ENCODE measurements at regions not wholly inside any gene's neighbourhood (a gene's known extent, or its start where the extent isn't known, plus 50 kb on each side); places are given as distances from the start of the nearest gene placed in this dataset.

DNA sequence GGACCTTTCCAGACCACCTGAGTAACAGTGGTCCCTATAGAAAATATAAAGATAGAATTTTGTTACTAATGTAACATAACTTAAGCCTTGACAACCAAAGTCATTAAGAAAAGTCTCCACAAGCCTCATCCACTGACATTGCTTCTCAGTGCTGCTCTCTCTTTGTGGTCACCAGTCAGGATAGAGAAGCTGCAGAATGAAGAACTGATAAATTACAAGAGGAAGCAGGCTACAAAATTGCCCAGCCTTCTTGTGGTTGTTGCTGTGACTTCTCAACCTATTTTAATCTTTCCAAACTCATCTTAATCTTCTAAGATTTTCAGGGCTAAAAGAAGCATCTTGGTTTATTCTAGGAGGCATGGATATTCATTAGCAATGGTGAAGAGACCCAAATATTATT lies 343.8 kb downstream of the MZT1 start:
- intact Hi-C loops (cut with DNase I; ENCODE audit: low total_unique reads) = no loop called here
- TF ChIP-seq, protein P1, sequence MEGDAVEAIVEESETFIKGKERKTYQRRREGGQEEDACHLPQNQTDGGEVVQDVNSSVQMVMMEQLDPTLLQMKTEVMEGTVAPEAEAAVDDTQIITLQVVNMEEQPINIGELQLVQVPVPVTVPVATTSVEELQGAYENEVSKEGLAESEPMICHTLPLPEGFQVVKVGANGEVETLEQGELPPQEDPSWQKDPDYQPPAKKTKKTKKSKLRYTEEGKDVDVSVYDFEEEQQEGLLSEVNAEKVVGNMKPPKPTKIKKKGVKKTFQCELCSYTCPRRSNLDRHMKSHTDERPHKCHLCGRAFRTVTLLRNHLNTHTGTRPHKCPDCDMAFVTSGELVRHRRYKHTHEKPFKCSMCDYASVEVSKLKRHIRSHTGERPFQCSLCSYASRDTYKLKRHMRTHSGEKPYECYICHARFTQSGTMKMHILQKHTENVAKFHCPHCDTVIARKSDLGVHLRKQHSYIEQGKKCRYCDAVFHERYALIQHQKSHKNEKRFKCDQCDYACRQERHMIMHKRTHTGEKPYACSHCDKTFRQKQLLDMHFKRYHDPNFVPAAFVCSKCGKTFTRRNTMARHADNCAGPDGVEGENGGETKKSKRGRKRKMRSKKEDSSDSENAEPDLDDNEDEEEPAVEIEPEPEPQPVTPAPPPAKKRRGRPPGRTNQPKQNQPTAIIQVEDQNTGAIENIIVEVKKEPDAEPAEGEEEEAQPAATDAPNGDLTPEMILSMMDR (IDR thresholded peaks at IDR 0.05) = no peak
- TF ChIP-seq POLR2A (IDR thresholded peaks at IDR 0.05) = no peak
- no peak for TF ChIP-seq POLR2AphosphoS5 (IDR thresholded peaks at IDR 0.05)

DNA sequence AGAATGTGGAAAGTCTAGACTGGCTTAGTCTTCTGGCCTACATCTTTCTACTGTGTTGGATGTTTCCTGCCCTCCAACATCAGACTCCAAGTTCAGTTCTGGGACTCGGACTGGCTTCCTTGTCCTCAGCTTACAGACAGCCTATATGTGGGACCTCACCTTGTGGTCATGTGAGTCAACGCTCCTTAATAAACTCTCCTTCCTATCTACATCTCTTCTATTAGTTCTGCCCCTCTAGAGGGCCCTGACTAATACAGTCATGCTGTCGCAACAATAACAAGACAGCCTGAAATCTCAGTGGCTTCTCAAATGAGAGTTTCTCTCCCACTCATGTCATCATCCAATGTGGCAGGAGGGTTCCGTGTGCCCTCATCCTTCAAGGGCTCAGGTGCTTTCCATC lies 347.8 kb downstream of the MZT1 start:
- no peak for TF ChIP-seq POLR2AphosphoS5 (IDR thresholded peaks at IDR 0.05)
- no peak for TF ChIP-seq POLR2A (IDR thresholded peaks at IDR 0.05)
- TF ChIP-seq, protein P1 (IDR thresholded peaks at IDR 0.05) = no peak
- Histone ChIP-seq H3K27ac (no peak overlapping the region), H3K9me3 (no peaks in the 10 kb centered on the region), H3K36me3 (no peaks in the 10 kb centered on the region), H3K27me3 (no peaks in the 10 kb centered on the region), H3K4me1 (no peaks in the 10 kb centered on the region), H3K4me3 (no peak overlapping the region)
- intact Hi-C loops (cut with DNase I; ENCODE audit: low total_unique reads) = no loop called here
- no peak for DNase-seq (ENCODE audit: low spot score in 2 of 2)

More for the DNA sequence above, 343.8 kb downstream of the MZT1 start:
- Histone ChIP-seq H3K36me3 (no peaks in the 10 kb centered on the region), H3K27me3 (no peaks in the 10 kb centered on the region), H3K4me1 (no peaks in the 10 kb centered on the region), H3K9me3 (no peaks in the 10 kb centered on the region), H3K4me3 (no peak overlapping the region), H3K27ac (no peak overlapping the region)
- no peak for DNase-seq (ENCODE audit: low spot score in 2 of 2)

DNA sequence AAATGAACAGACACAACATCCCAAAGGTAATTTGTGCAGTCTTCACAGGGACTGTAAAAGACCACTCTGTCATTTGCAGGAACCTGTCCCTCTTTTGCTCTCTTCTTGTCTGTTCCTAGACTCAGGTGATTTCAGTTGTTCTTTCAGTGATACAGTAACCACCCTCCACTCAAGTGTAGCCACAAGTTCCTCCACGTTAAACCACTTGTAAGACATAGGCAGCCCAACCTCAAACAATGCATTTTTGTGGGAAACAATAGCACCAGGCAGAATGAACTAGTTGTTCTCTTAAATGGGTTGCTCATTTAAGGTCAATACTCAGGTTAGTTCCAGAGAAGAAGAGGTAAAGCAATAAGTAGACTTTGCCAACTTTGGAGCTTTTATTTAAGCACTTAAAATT lies 359.4 kb downstream of the MZT1 start:
- no peaks in the 10 kb centered on the region for H3K9me3 ChIP-seq
- TF ChIP-seq, protein P1 (IDR thresholded peaks at IDR 0.05) = no peak
- no peak for TF ChIP-seq POLR2A (IDR thresholded peaks at IDR 0.05)
- TF ChIP-seq POLR2AphosphoS5 (IDR thresholded peaks at IDR 0.05) = no peak
- intact Hi-C loops (cut with DNase I; ENCODE audit: low total_unique reads) = no loop called here
- no peak for DNase-seq (ENCODE audit: low spot score in 2 of 2)
- no peaks in the 10 kb centered on the region for H3K27me3 ChIP-seq
- H3K27ac ChIP-seq = no peak overlapping the region
- no peak overlapping the region for H3K4me3 ChIP-seq
- H3K36me3 ChIP-seq = no peaks in the 10 kb centered on the region
- H3K4me1 ChIP-seq = no peaks in the 10 kb centered on the region

DNA sequence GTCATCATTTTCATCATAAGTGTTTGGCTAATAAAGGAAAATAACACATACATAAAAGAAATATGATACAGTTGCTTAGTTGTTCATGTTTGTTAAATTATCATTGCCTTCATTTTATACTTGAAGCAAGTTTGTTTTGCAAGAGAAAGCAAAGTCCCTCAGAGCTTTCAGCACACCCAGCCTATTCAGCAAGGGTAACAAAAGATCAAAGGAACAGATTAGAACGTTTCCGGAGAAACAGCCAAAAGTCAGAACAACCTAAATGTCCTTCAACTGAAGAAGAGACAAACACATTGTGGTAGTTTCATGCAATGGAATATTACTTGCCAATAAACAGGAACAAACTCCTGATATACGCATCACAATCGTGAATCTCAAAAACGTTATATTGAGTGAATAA lies 380.7 kb downstream of the MZT1 start:
- no peak for DNase-seq (ENCODE audit: low spot score in 2 of 2)

DNA sequence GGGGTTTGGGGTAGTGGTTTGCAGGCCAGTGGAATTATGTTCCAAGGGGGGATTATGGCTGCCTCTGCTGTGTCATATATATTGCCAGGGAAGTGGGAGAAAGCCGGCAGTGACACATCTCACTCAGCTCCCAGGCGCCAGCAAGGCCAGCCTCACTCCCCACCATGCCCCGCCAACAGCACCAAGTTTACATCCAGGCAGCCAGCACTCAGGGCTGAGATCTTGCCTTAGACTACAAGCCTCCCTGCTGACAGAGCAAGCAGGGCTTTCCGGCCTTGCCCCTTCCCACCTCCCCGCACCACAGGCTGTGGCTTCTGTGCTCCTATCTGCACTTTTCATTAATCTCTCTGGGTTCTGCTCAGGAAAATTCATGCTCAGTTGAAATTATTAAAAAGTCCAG lies 385.1 kb downstream of the MZT1 start:
- Histone ChIP-seq H3K27me3 (no peaks in the 10 kb centered on the region), H3K36me3 (no peaks in the 10 kb centered on the region), H3K4me1 (no peaks in the 10 kb centered on the region), H3K4me3 (no peak overlapping the region), H3K9me3 (no peaks in the 10 kb centered on the region), H3K27ac (no peak overlapping the region)
- no peak for DNase-seq (ENCODE audit: low spot score in 2 of 2)
- intact Hi-C loops (cut with DNase I; ENCODE audit: low total_unique reads) = no loop called here
- TF ChIP-seq POLR2AphosphoS5 (IDR thresholded peaks at IDR 0.05) (no peak), POLR2A (IDR thresholded peaks at IDR 0.05) (no peak)
- TF ChIP-seq, protein P1 (IDR thresholded peaks at IDR 0.05) = no peak

More for the DNA sequence above, 380.7 kb downstream of the MZT1 start:
- no peaks in the 10 kb centered on the region for H3K36me3 ChIP-seq
- TF ChIP-seq POLR2A (IDR thresholded peaks at IDR 0.05) = no peak
- intact Hi-C loops (cut with DNase I; ENCODE audit: low total_unique reads) = no loop called here
- H3K4me1 ChIP-seq = no peaks in the 10 kb centered on the region
- no peak overlapping the region for H3K4me3 ChIP-seq
- no peak overlapping the region for H3K27ac ChIP-seq
- no peaks in the 10 kb centered on the region for H3K27me3 ChIP-seq
- H3K9me3 ChIP-seq = no peaks in the 10 kb centered on the region

DNA sequence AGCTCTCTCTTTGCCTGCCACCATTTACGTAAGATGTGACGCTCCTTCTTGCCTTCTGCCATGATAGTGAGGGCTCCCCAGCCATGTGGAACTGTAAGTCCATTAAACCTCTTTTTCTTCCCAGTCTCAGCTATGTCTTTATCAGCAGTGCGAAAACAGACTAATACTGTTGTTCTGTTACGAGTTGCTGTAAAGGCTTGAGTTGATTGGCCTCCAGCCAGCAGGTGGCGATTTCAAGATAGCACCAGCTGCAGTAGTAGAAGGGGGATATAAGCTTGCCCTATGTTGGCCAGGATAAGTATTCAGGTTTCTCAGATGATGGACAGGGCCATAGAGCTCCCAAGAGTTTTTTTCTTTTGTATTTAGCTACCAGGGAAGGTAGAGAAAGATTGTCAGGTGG lies 385.5 kb downstream of the MZT1 start:
- no peak overlapping the region for H3K27ac ChIP-seq
- no peaks in the 10 kb centered on the region for H3K9me3 ChIP-seq
- intact Hi-C loops (cut with DNase I; ENCODE audit: low total_unique reads) = no loop called here
- no peaks in the 10 kb centered on the region for H3K36me3 ChIP-seq
- no peak for DNase-seq (ENCODE audit: low spot score in 2 of 2)
- TF ChIP-seq POLR2A (IDR thresholded peaks at IDR 0.05) (no peak), POLR2AphosphoS5 (IDR thresholded peaks at IDR 0.05) (no peak)
- TF ChIP-seq, protein P1 (IDR thresholded peaks at IDR 0.05) = no peak
- H3K4me3 ChIP-seq = no peak overlapping the region
- H3K4me1 ChIP-seq = no peaks in the 10 kb centered on the region
- H3K27me3 ChIP-seq = no peaks in the 10 kb centered on the region
